ENCODE measurements at regions not wholly inside any gene's neighbourhood (a gene's known extent, or its start where the extent isn't known, plus 50 kb on each side); places are given as distances from the start of the nearest gene placed in this dataset.

GRCh38 chr2:39845460-39846146 lies 66.5 kb upstream of the THUMPD2 start:
- Mint-ChIP-seq H3K9me3 (no peaks in the 10 kb centered on the region), H3K27ac (no peak overlapping the region), H3K36me3 (ENCODE audit: low read depth) (no peaks in the 10 kb centered on the region), H3K27me3 (ENCODE audit: insufficient read depth) (no peaks in the 10 kb centered on the region), H3K4me1 (ENCODE audit: low read depth) (peaks cover 11% of the 10 kb centered on the region), H3K4me3 (no peak overlapping the region)
- TF ChIP-seq CTCF (IDR thresholded peaks at IDR 0.05): no peak
- DNase-seq: no peak

- Mint-ChIP-seq H3K4me3 (no peak overlapping the region), H3K27me3 (ENCODE audit: insufficient read depth) (no peaks in the 10 kb centered on the region; the same call in none of the 2 replicates), H3K27ac (no peak overlapping the region), H3K36me3 (ENCODE audit: low read depth) (no peaks in the 10 kb centered on the region), H3K4me1 (ENCODE audit: low read depth) (peaks cover 10% of the 10 kb centered on the region; the same call in 1 of the 2 replicates), H3K9me3 (peaks cover 6% of the 10 kb centered on the region)
- no peak for DNase-seq
- no peak for TF ChIP-seq CTCF (IDR thresholded peaks at IDR 0.05)
Observed at GRCh38 chr2:39839261-39839848, 60.3 kb upstream of the THUMPD2 start.

GRCh38 chr2:39838589-39838988 lies 59.5 kb upstream of the THUMPD2 start:
- Mint-ChIP-seq H3K27ac (no peak overlapping the region), H3K4me3 (no peak overlapping the region), H3K27me3 (ENCODE audit: insufficient read depth) (no peaks in the 10 kb centered on the region; the same call in none of the 2 replicates), H3K4me1 (ENCODE audit: low read depth) (peaks cover 10% of the 10 kb centered on the region; the same call in 1 of the 2 replicates), H3K9me3 (peaks cover 6% of the 10 kb centered on the region), H3K36me3 (ENCODE audit: low read depth) (no peaks in the 10 kb centered on the region)
- DNase-seq: no peak
- TF ChIP-seq CTCF (IDR thresholded peaks at IDR 0.05): no peak

- Mint-ChIP-seq H3K27me3 (ENCODE audit: insufficient read depth) (no peaks in the 10 kb centered on the region; the same call in none of the 2 replicates), H3K9me3 (peaks cover 6% of the 10 kb centered on the region), H3K36me3 (ENCODE audit: low read depth) (no peaks in the 10 kb centered on the region), H3K4me1 (ENCODE audit: low read depth) (peaks cover 10% of the 10 kb centered on the region; the same call in 1 of the 2 replicates), H3K27ac (no peak overlapping the region), H3K4me3 (no peak overlapping the region)
- peak; percentile 88 for TF ChIP-seq CTCF (IDR thresholded peaks at IDR 0.05)
- DNase-seq: peak; percentile 42
Observed at GRCh38 chr2:39837856-39838453, 58.9 kb upstream of the THUMPD2 start.

- H3K9me3 Mint-ChIP-seq: peaks cover 6% of the 10 kb centered on the region
- H3K27me3 Mint-ChIP-seq (ENCODE audit: insufficient read depth): no peaks in the 10 kb centered on the region; the same call in none of the 2 replicates
- H3K27ac Mint-ChIP-seq: no peak overlapping the region
- H3K4me1 Mint-ChIP-seq (ENCODE audit: low read depth): peaks cover 10% of the 10 kb centered on the region; the same call in 1 of the 2 replicates
- H3K36me3 Mint-ChIP-seq (ENCODE audit: low read depth): no peaks in the 10 kb centered on the region
- no peak for TF ChIP-seq CTCF (IDR thresholded peaks at IDR 0.05)
- H3K4me3 Mint-ChIP-seq: no peak overlapping the region
- DNase-seq: no peak
Observed at GRCh38 chr2:39836638-39837037, 57.6 kb upstream of the THUMPD2 start.
